ENCODE measurements at regions not wholly inside any gene's neighbourhood (a gene's known extent, or its start where the extent isn't known, plus 50 kb on each side); places are given as distances from the start of the nearest gene placed in this dataset.

GRCh38 chr15:95087253-95087609, 855.9 kb downstream of the MCTP2 start:
- peak; percentile 18 for DNase-seq (ENCODE audit: low read depth)
- H3K4me3 ChIP-seq (ENCODE audit: low read length) = no peak overlapping the region
- TF ChIP-seq CTCF (conservative IDR thresholded peaks at IDR 0.05; ENCODE audit: low read length) = no peak

GRCh38 chr15:95091444-95091843, 860.1 kb downstream of the MCTP2 start:
- no peak for TF ChIP-seq CTCF (conservative IDR thresholded peaks at IDR 0.05; ENCODE audit: low read length)
- no peak overlapping the region for H3K4me3 ChIP-seq (ENCODE audit: low read length)
- DNase-seq (ENCODE audit: low read depth) = no peak

GRCh38 chr15:95095250-95095649, 863.9 kb downstream of the MCTP2 start:
- TF ChIP-seq CTCF (conservative IDR thresholded peaks at IDR 0.05; ENCODE audit: low read length) = no peak
- H3K4me3 ChIP-seq (ENCODE audit: low read length) = no peak overlapping the region
- DNase-seq (ENCODE audit: low read depth) = no peak

GRCh38 chr15:95096651-95097050, 865.3 kb downstream of the MCTP2 start:
- no peak overlapping the region for H3K4me3 ChIP-seq (ENCODE audit: low read length)
- no peak for DNase-seq (ENCODE audit: low read depth)
- TF ChIP-seq CTCF (conservative IDR thresholded peaks at IDR 0.05; ENCODE audit: low read length) = no peak

GRCh38 chr15:95097361-95097760, 866.0 kb downstream of the MCTP2 start:
- no peak for TF ChIP-seq CTCF (conservative IDR thresholded peaks at IDR 0.05; ENCODE audit: low read length)
- no peak for DNase-seq (ENCODE audit: low read depth)
- no peak overlapping the region for H3K4me3 ChIP-seq (ENCODE audit: low read length)

GRCh38 chr15:95105229-95105628, 873.9 kb downstream of the MCTP2 start:
- DNase-seq (ENCODE audit: low read depth) = peak; percentile 78
- no peak overlapping the region for H3K4me3 ChIP-seq (ENCODE audit: low read length)

GRCh38 chr15:95106801-95107200, 875.4 kb downstream of the MCTP2 start:
- no peak for DNase-seq (ENCODE audit: low read depth)
- no peak for TF ChIP-seq CTCF (conservative IDR thresholded peaks at IDR 0.05; ENCODE audit: low read length)
- no peak overlapping the region for H3K4me3 ChIP-seq (ENCODE audit: low read length)

More at GRCh38 chr15:95105229-95105628, 873.9 kb downstream of the MCTP2 start:
- no peak for TF ChIP-seq CTCF (conservative IDR thresholded peaks at IDR 0.05; ENCODE audit: low read length)

Data from AG10803 (cell line).